ENCODE measurements at regions not wholly inside any gene's neighbourhood (a gene's known extent, or its start where the extent isn't known, plus 50 kb on each side); places are given as distances from the start of the nearest gene placed in this dataset.
"Not testable (repeated sequence)": the region's sequence is repeated elsewhere in the genome, so short reads cannot be mapped to it uniquely, and the experiment has no call there.

GRCh38 chr6:3900744-3901336, 51.7 kb downstream of the FAM50B start:
- no peak for DNase-seq (ENCODE audit: low read depth in 4 of 4, low spot score in 1 of 4)

GRCh38 chr6:3902871-3903648, 53.9 kb downstream of the FAM50B start:
- DNase-seq (ENCODE audit: low read depth in 4 of 4, low spot score in 1 of 4): no peak

- DNase-seq (ENCODE audit: low read depth in 4 of 4, low spot score in 1 of 4): no peak
Observed at GRCh38 chr6:3904518-3904917, 55.3 kb downstream of the FAM50B start.

- no peak for DNase-seq (ENCODE audit: low read depth in 4 of 4, low spot score in 1 of 4)
Observed at GRCh38 chr6:3905945-3906845, 57.0 kb downstream of the FAM50B start.

GRCh38 chr6:3906846-3907151, 57.6 kb downstream of the FAM50B start:
- DNase-seq (ENCODE audit: low read depth in 4 of 4, low spot score in 1 of 4): no peak

GRCh38 chr6:3908223-3908622, 59.0 kb downstream of the FAM50B start:
- no peak for DNase-seq (ENCODE audit: low read depth in 4 of 4, low spot score in 1 of 4)

- no peak for DNase-seq (ENCODE audit: low read depth in 4 of 4, low spot score in 1 of 4)
Observed at GRCh38 chr6:3908961-3909360, 59.8 kb downstream of the FAM50B start.

GRCh38 chr6:3910106-3910663, 61.0 kb downstream of the FAM50B start:
- DNase-seq (ENCODE audit: low read depth in 4 of 4, low spot score in 1 of 4): no peak

GRCh38 chr6:3911130-3911529, 62.0 kb downstream of the FAM50B start:
- no peak for DNase-seq (ENCODE audit: low read depth in 4 of 4, low spot score in 1 of 4)

- no peak for DNase-seq (ENCODE audit: low read depth in 4 of 4, low spot score in 1 of 4)
Observed at GRCh38 chr6:3911614-3912336, 62.6 kb downstream of the FAM50B start.

- DNase-seq (ENCODE audit: low read depth in 4 of 4, low spot score in 1 of 4): no peak
Observed at GRCh38 chr6:3912361-3913076, 63.3 kb downstream of the FAM50B start.

GRCh38 chr6:3913077-3913957, 64.1 kb downstream of the FAM50B start:
- DNase-seq (ENCODE audit: low read depth in 4 of 4, low spot score in 1 of 4): no peak

GRCh38 chr6:3913958-3914337, 64.8 kb downstream of the FAM50B start:
- DNase-seq (ENCODE audit: low read depth in 4 of 4, low spot score in 1 of 4): no peak

GRCh38 chr6:3915076-3915791, 66.1 kb downstream of the FAM50B start:
- DNase-seq (ENCODE audit: low read depth in 4 of 4, low spot score in 1 of 4): no peak

GRCh38 chr6:3916211-3916610, 67.0 kb downstream of the FAM50B start:
- no peak for DNase-seq (ENCODE audit: low read depth in 4 of 4, low spot score in 1 of 4)

- not testable (repeated sequence) for DNase-seq (ENCODE audit: low read depth in 4 of 4, low spot score in 1 of 4)
Observed at GRCh38 chr6:3916749-3917148, 67.6 kb downstream of the FAM50B start.

GRCh38 chr6:3918469-3918868, 69.3 kb downstream of the FAM50B start:
- DNase-seq (ENCODE audit: low read depth in 4 of 4, low spot score in 1 of 4): no peak

- DNase-seq (ENCODE audit: low read depth in 4 of 4, low spot score in 1 of 4): no peak
Observed at GRCh38 chr6:3919130-3919628, 70.0 kb downstream of the FAM50B start.

GRCh38 chr6:3919849-3920248, 70.7 kb downstream of the FAM50B start:
- DNase-seq (ENCODE audit: low read depth in 4 of 4, low spot score in 1 of 4): no peak
